ENCODE measurements at regions not wholly inside any gene's neighbourhood (a gene's known extent, or its start where the extent isn't known, plus 50 kb on each side); places are given as distances from the start of the nearest gene placed in this dataset.

DNA sequence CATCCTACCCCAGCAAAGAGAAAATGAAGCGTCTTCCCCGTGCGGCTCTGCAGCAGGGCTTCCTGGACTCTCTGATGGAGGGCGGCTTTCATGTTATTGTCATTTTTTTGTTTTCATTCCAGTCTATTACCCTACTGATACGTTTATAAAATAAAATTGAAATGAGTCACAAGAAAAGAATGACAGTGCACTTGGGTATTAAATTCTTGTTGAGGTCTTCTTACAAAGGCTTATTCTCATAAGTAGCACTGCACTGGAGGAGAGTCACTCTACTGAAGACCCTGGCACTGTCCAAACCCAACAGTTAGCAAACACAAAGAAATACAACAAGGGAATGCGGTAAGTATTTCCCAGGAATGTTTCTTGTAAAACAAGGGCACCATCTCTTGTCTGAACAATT is 379.3 kb downstream of the MAFB start:
- Histone ChIP-seq H3K9ac (ENCODE audit: low read length) (no peak overlapping the region), H3K27me3 (ENCODE audit: control insufficient read depth, insufficient read depth, low read length) (no peaks in the 10 kb centered on the region), H3K9me3 (ENCODE audit: control insufficient read depth, low read depth, low read length) (no peaks in the 10 kb centered on the region), H3K27ac (ENCODE audit: low read length) (no peak overlapping the region), H3K36me3 (ENCODE audit: control insufficient read depth, low read depth, low read length) (no peaks in the 10 kb centered on the region), H3K4me1 (ENCODE audit: control insufficient read depth, low read depth, low read length) (no peaks in the 10 kb centered on the region), H3K4me3 (ENCODE audit: low read length) (no peak overlapping the region)

DNA sequence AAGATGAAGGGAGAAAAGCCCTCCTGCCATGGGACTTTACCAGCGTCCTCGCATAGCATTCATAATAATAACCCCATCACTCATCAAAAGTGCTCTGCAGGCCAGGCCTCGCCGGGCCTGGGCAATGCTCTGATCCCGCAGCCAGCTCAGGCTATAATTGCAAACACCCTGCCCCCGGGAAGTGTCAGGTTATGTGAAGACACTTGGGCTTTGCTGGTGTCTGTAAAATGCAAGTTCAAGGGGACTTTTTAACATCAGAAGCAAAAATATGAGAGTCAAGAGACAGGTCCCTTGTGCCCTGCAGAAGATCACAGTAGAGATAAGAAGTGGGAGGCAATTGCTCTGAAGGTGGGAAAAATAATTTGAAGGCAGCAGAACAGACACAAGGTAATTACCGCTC is 381.0 kb downstream of the MAFB start:
- Histone ChIP-seq H3K9me3 (ENCODE audit: control insufficient read depth, low read depth, low read length) (no peaks in the 10 kb centered on the region), H3K4me3 (ENCODE audit: low read length) (no peak overlapping the region), H3K27ac (ENCODE audit: low read length) (no peak overlapping the region), H3K4me1 (ENCODE audit: control insufficient read depth, low read depth, low read length) (no peaks in the 10 kb centered on the region), H3K9ac (ENCODE audit: low read length) (no peak overlapping the region), H3K36me3 (ENCODE audit: control insufficient read depth, low read depth, low read length) (no peaks in the 10 kb centered on the region), H3K27me3 (ENCODE audit: control insufficient read depth, insufficient read depth, low read length) (no peaks in the 10 kb centered on the region)

DNA sequence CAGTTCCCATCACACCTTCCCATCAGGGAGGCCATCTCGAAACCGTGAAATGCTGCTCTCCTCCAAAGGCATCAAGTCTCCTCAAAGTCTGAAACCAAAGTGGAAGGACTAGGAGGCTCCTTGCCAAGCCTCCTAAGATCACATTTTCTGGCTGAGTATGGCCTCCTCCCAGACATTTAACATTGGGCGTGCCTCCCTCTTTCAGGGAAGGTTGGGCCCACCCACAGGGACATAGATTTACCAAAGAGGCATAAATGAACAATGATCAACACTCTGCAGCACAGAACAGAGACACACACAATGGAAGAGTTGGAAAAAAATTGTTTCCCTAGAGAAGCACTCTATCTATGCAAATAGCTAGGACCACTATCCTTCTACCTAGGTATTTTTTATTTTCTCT is 381.8 kb downstream of the MAFB start:
- H3K4me3 ChIP-seq (ENCODE audit: low read length), result no peak overlapping the region
- no peak overlapping the region for H3K9ac ChIP-seq (ENCODE audit: low read length)
- no peak overlapping the region for H3K27ac ChIP-seq (ENCODE audit: low read length)
- no peaks in the 10 kb centered on the region for H3K36me3 ChIP-seq (ENCODE audit: control insufficient read depth, low read depth, low read length)
- no peaks in the 10 kb centered on the region for H3K27me3 ChIP-seq (ENCODE audit: control insufficient read depth, insufficient read depth, low read length)
- no peaks in the 10 kb centered on the region for H3K9me3 ChIP-seq (ENCODE audit: control insufficient read depth, low read depth, low read length)
- H3K4me1 ChIP-seq (ENCODE audit: control insufficient read depth, low read depth, low read length), result no peaks in the 10 kb centered on the region

DNA sequence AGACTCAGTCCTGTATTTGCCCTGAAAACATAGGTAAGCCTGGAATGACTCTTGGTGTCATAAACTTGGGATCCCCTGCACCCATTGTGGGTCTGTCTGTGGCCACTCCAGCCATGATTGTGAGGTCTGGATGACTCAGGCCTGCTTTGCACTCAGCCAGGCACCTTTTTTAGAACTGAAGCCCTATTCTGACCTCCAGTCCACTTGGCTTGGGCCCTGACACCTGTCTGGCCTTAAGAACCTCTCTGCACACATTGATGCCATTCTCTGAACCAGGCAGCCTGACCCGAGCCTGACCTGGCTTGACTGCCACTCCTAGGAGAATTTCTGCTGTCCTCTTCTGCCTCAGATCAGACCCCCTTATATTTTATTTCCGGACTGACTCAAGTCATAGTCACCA is 383.7 kb downstream of the MAFB start:
- no peak overlapping the region for H3K4me3 ChIP-seq (ENCODE audit: low read length)
- no peaks in the 10 kb centered on the region for H3K36me3 ChIP-seq (ENCODE audit: control insufficient read depth, low read depth, low read length)
- H3K27ac ChIP-seq (ENCODE audit: low read length), result no peak overlapping the region
- no peaks in the 10 kb centered on the region for H3K27me3 ChIP-seq (ENCODE audit: control insufficient read depth, insufficient read depth, low read length)
- H3K9me3 ChIP-seq (ENCODE audit: control insufficient read depth, low read depth, low read length), result no peaks in the 10 kb centered on the region
- no peaks in the 10 kb centered on the region for H3K4me1 ChIP-seq (ENCODE audit: control insufficient read depth, low read depth, low read length)
- H3K9ac ChIP-seq (ENCODE audit: low read length), result no peak overlapping the region

DNA sequence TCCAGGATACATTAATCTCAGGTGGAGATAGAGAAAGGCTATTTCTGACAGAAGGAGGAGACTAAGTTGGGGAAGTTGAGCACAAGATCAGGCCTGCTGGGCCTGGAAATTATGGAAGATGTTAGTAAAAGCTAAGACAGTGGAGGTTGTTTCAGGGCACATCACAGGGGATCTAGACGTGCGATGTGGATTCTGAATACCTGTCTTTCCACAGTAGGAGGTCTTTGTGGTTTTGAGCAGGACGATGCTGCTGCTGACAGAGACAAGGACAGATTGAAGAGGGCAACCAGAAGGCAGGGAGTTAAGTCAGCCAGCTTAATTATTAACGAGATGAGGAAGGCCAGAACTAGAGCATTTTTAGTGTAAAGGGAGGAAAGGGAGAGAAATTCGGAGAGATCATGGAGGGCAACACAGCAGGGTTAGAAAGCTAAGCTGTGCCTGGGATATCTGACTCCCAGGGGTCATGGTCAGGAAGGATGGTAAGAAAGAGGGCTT is 384.9 kb downstream of the MAFB start:
- H3K4me1 ChIP-seq (ENCODE audit: control insufficient read depth, low read depth, low read length), result no peaks in the 10 kb centered on the region
- H3K27ac ChIP-seq (ENCODE audit: low read length), result no peak overlapping the region
- no peaks in the 10 kb centered on the region for H3K36me3 ChIP-seq (ENCODE audit: control insufficient read depth, low read depth, low read length)
- H3K27me3 ChIP-seq (ENCODE audit: control insufficient read depth, insufficient read depth, low read length), result no peaks in the 10 kb centered on the region
- no peaks in the 10 kb centered on the region for H3K9me3 ChIP-seq (ENCODE audit: control insufficient read depth, low read depth, low read length)
- no peak overlapping the region for H3K4me3 ChIP-seq (ENCODE audit: low read length)
- no peak overlapping the region for H3K9ac ChIP-seq (ENCODE audit: low read length)

DNA sequence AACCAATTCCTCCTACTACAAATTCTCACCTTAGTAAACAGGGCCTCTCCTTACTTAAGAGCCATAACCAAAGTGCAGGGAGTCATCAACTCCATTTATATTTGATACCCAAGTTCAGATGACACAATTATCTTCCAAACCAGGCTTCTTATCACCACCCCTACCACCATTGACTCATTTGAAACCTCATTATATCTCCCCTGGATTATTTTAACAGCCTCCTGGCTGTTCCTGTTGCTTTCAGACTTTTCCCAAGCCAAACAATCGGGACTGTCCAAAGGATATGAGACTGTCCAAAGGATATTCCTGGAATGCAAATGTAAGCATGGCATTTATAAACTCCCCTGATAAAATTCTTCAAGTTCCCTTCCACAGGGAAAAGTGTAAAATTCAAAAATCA is 394.3 kb downstream of the MAFB start:
- no peak overlapping the region for H3K27ac ChIP-seq (ENCODE audit: low read length)
- no peak overlapping the region for H3K9ac ChIP-seq (ENCODE audit: low read length)
- H3K4me3 ChIP-seq (ENCODE audit: low read length), result no peak overlapping the region
- H3K9me3 ChIP-seq (ENCODE audit: control insufficient read depth, low read depth, low read length), result no peaks in the 10 kb centered on the region
- no peaks in the 10 kb centered on the region for H3K27me3 ChIP-seq (ENCODE audit: control insufficient read depth, insufficient read depth, low read length)
- no peaks in the 10 kb centered on the region for H3K36me3 ChIP-seq (ENCODE audit: control insufficient read depth, low read depth, low read length)
- H3K4me1 ChIP-seq (ENCODE audit: control insufficient read depth, low read depth, low read length), result no peaks in the 10 kb centered on the region

DNA sequence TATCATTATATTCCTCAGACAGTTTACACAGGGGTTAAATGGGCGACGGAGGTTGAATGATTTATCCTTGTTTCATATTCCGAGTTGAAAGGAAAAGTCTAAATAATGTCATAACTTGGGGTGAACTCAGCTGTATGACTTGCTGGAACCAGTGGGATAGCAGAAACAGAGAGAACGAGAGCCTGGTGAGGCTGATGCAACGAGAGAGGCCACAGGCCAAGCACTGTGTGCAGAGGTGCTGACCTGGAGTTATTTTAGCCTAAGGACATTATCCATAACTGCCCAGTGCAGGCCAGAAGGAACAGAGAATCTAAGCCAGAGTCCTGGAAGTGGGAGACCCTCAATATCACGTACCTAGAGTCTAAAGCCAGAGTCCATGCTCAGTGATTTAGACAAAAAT is 394.9 kb downstream of the MAFB start:
- no peaks in the 10 kb centered on the region for H3K4me1 ChIP-seq (ENCODE audit: control insufficient read depth, low read depth, low read length)
- H3K9ac ChIP-seq (ENCODE audit: low read length), result no peak overlapping the region
- H3K9me3 ChIP-seq (ENCODE audit: control insufficient read depth, low read depth, low read length), result no peaks in the 10 kb centered on the region
- H3K27ac ChIP-seq (ENCODE audit: low read length), result no peak overlapping the region
- no peak overlapping the region for H3K4me3 ChIP-seq (ENCODE audit: low read length)
- H3K36me3 ChIP-seq (ENCODE audit: control insufficient read depth, low read depth, low read length), result no peaks in the 10 kb centered on the region
- H3K27me3 ChIP-seq (ENCODE audit: control insufficient read depth, insufficient read depth, low read length), result no peaks in the 10 kb centered on the region

DNA sequence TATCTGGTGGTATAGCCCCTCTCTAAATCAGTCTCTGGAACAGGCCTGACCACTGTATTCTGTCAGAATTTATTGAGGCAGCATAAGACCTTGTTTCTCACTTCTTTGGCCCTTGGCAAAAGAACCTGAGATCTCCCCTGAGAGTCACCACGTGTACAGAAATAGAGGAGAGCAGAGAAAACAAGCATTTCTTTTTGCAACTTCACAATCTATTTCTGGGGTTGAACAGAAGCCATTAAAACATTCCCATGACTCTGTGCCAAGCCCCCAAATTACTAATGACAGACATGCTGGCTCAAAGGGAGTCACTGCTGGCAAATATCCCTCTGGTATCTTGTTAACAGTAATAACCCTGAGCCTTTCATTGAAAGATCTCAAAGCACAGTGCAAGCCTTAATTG is 395.3 kb downstream of the MAFB start:
- H3K27me3 ChIP-seq (ENCODE audit: control insufficient read depth, insufficient read depth, low read length), result no peaks in the 10 kb centered on the region
- no peak overlapping the region for H3K9ac ChIP-seq (ENCODE audit: low read length)
- no peak overlapping the region for H3K27ac ChIP-seq (ENCODE audit: low read length)
- no peak overlapping the region for H3K4me3 ChIP-seq (ENCODE audit: low read length)
- no peaks in the 10 kb centered on the region for H3K4me1 ChIP-seq (ENCODE audit: control insufficient read depth, low read depth, low read length)
- H3K9me3 ChIP-seq (ENCODE audit: control insufficient read depth, low read depth, low read length), result no peaks in the 10 kb centered on the region
- no peaks in the 10 kb centered on the region for H3K36me3 ChIP-seq (ENCODE audit: control insufficient read depth, low read depth, low read length)

DNA sequence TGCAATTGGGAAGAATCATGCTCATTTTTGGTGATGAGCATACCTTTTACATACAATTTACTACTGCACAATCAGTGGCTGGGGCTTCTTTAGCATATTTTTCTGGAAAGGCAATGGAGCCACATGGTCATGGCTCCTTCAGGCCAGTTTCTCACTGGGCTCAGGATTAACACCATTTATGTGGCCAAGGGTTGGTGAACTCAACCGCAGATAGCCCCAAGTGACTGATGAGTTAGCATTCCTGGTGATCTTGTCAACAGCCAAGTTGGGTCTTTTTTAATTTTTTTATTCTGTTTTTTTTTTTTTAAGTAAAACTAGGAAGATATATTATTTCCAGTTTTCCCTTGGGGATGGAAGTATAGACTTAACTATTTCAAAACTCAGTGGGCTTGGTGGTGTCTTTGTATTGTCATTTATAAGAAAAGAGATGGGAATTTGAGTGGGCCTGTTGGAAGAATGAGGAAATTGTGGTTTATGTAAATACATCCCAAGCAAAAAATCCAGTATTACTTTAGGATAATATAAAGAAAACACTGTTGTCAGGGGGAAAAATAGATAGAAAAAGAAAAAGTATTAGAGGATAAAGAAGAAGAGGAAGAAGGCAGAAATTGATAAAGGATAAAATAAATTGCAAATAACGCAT is 397.4 kb downstream of the MAFB start:
- H3K4me1 ChIP-seq (ENCODE audit: control insufficient read depth, low read depth, low read length), result peaks cover 4% of the 10 kb centered on the region
- H3K9me3 ChIP-seq (ENCODE audit: control insufficient read depth, low read depth, low read length), result no peaks in the 10 kb centered on the region
- no peaks in the 10 kb centered on the region for H3K27me3 ChIP-seq (ENCODE audit: control insufficient read depth, insufficient read depth, low read length)
- no peak overlapping the region for H3K27ac ChIP-seq (ENCODE audit: low read length)
- no peaks in the 10 kb centered on the region for H3K36me3 ChIP-seq (ENCODE audit: control insufficient read depth, low read depth, low read length)
- no peak overlapping the region for H3K4me3 ChIP-seq (ENCODE audit: low read length)
- H3K9ac ChIP-seq (ENCODE audit: low read length), result no peak overlapping the region

DNA sequence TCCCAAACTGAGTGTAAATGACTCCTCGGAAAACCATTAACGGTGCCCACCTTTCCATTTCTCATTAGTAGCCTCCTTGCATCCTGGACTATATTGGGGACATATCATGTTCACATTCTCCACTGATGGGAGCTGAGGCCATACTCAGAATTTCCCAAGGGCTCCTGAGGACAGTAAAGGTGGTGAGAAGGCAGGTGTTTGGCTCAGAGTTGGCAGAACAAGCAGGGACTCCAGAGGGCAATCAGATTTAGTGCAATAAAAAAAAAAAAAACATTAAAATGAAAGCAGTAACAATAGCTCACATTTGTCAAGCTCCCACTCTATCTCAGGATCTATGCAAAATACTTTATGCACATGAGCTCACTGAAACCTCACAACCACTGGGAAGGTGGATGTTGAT is 401.4 kb downstream of the MAFB start:
- Histone ChIP-seq H3K4me1 (ENCODE audit: control insufficient read depth, low read depth, low read length) (peaks cover 4% of the 10 kb centered on the region), H3K9ac (ENCODE audit: low read length) (no peak overlapping the region), H3K27ac (ENCODE audit: low read length) (no peak overlapping the region), H3K9me3 (ENCODE audit: control insufficient read depth, low read depth, low read length) (no peaks in the 10 kb centered on the region), H3K4me3 (ENCODE audit: low read length) (no peak overlapping the region), H3K27me3 (ENCODE audit: control insufficient read depth, insufficient read depth, low read length) (no peaks in the 10 kb centered on the region), H3K36me3 (ENCODE audit: control insufficient read depth, low read depth, low read length) (no peaks in the 10 kb centered on the region)

DNA sequence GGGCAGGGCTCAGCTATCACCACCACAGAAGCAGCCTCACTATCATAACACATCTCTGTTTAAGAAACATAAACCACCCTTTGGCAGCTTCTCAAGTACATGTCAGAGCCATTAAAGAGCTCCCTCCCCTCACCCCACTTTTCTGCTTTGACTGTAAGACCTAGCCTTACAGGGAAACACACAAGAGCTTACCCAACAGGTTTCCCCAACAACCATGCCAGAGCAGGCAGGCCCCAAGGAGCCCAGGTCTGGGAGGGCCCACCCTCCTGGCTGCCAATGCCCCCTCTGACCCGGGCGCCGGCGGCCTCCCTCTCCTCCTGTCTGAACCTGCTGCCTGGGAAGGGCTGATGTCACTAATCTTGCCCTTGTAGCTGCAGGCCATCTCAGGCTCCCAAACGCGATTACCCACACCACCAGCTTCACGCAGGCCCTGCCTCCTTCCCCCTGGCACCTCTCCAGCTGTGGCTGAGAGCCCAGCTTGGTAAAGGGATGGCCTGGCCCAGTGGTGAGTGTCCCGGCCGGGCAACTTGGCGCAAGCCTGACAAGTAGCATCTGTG is 402.0 kb downstream of the MAFB start:
- H3K27ac ChIP-seq (ENCODE audit: low read length), result no peak overlapping the region
- H3K9me3 ChIP-seq (ENCODE audit: control insufficient read depth, low read depth, low read length), result no peaks in the 10 kb centered on the region
- H3K36me3 ChIP-seq (ENCODE audit: control insufficient read depth, low read depth, low read length), result no peaks in the 10 kb centered on the region
- no peak overlapping the region for H3K4me3 ChIP-seq (ENCODE audit: low read length)
- H3K4me1 ChIP-seq (ENCODE audit: control insufficient read depth, low read depth, low read length), result peaks cover 4% of the 10 kb centered on the region
- no peaks in the 10 kb centered on the region for H3K27me3 ChIP-seq (ENCODE audit: control insufficient read depth, insufficient read depth, low read length)
- no peak overlapping the region for H3K9ac ChIP-seq (ENCODE audit: low read length)

DNA sequence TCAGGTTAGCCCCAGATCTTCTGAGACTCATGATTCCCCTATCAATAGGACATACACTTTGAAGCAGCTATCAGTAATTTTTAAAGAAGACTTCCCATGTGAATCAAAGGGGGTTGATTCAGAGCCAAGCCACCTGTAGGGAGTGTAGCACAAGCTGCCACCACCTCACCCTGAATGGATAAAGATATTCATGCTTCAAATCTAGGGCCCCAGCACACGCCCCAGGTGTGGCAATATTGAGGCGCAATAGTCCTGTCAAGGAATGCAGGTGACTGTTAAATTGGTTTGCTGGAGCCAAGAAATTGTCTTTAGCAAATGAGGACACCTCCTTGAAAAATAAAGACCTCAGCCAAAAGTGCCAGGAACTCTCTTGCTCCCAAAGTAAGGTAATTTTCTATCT is 404.4 kb downstream of the MAFB start:
- Histone ChIP-seq H3K36me3 (ENCODE audit: control insufficient read depth, low read depth, low read length) (no peaks in the 10 kb centered on the region), H3K27ac (ENCODE audit: low read length) (no peak overlapping the region), H3K9ac (ENCODE audit: low read length) (no peak overlapping the region), H3K9me3 (ENCODE audit: control insufficient read depth, low read depth, low read length) (no peaks in the 10 kb centered on the region), H3K27me3 (ENCODE audit: control insufficient read depth, insufficient read depth, low read length) (no peaks in the 10 kb centered on the region), H3K4me1 (ENCODE audit: control insufficient read depth, low read depth, low read length) (peaks cover 4% of the 10 kb centered on the region), H3K4me3 (ENCODE audit: low read length) (no peak overlapping the region)
